Activated T-cell treated with anti-CD3 and anti-CD28 coated beads for 24 hours (primary cell): ENCODE measurements at regions not wholly inside any gene's neighbourhood (a gene's known extent, or its start where the extent isn't known, plus 50 kb on each side); places are given as distances from the start of the nearest gene placed in this dataset.

Experiments used
- DNase-seq: peaks from one replicate; pipeline ENCODE4 v3.0.0-alpha.2; 2020; ENCODE audit warnings: low read depth

GRCh38 chr16:73186752-73187601, 139.0 kb upstream of the ZFHX3 start:
- DNase-seq = no peak

GRCh38 chr16:73185737-73186136, 137.8 kb upstream of the ZFHX3 start:
- DNase-seq = no peak

GRCh38 chr16:73183611-73184092, 135.7 kb upstream of the ZFHX3 start:
- DNase-seq = no peak

- DNase-seq = no peak
These were observed 131.9 kb upstream of the ZFHX3 start for GRCh38 chr16:73179705-73180331.

GRCh38 chr16:73177729-73178295, 129.9 kb upstream of the ZFHX3 start:
- DNase-seq = no peak

- no peak for DNase-seq
These were observed 128.7 kb upstream of the ZFHX3 start for GRCh38 chr16:73176577-73177013.

- DNase-seq = no peak
These were observed 125.2 kb upstream of the ZFHX3 start for GRCh38 chr16:73172973-73173709.

- no peak for DNase-seq
These were observed 124.5 kb upstream of the ZFHX3 start for GRCh38 chr16:73172241-73172972.

- no peak for DNase-seq
These were observed 123.9 kb upstream of the ZFHX3 start for GRCh38 chr16:73171901-73172240.

- no peak for DNase-seq
These were observed 123.5 kb upstream of the ZFHX3 start for GRCh38 chr16:73171380-73171779.

GRCh38 chr16:73170612-73171038, 122.7 kb upstream of the ZFHX3 start:
- no peak for DNase-seq

- no peak for DNase-seq
These were observed 119.1 kb upstream of the ZFHX3 start for GRCh38 chr16:73166947-73167550.

- no peak for DNase-seq
These were observed 118.5 kb upstream of the ZFHX3 start for GRCh38 chr16:73166441-73166851.

- no peak for DNase-seq
These were observed 115.4 kb upstream of the ZFHX3 start for GRCh38 chr16:73163238-73163815.

- no peak for DNase-seq
These were observed 114.0 kb upstream of the ZFHX3 start for GRCh38 chr16:73161977-73162376.

- no peak for DNase-seq
These were observed 111.4 kb upstream of the ZFHX3 start for GRCh38 chr16:73159296-73159695.

- DNase-seq = no peak
These were observed 109.9 kb upstream of the ZFHX3 start for GRCh38 chr16:73157861-73158260.

- DNase-seq = no peak
These were observed 106.3 kb upstream of the ZFHX3 start for GRCh38 chr16:73154063-73154870.

- DNase-seq = no peak
These were observed 104.6 kb upstream of the ZFHX3 start for GRCh38 chr16:73152386-73153125.
